Middle frontal gyrus (tissue), 1 donor: ENCODE measurements at regions not wholly inside any gene's neighbourhood (a gene's known extent, or its start where the extent isn't known, plus 50 kb on each side); places are given as distances from the start of the nearest gene placed in this dataset.

Experiments used
- DNase-seq: peaks from one replicate; pipeline ENCODE4 v3.0.0-alpha.2; 2015; ENCODE audit warnings: low spot score; ENCODE audit errors: extremely low spot score

DNA sequence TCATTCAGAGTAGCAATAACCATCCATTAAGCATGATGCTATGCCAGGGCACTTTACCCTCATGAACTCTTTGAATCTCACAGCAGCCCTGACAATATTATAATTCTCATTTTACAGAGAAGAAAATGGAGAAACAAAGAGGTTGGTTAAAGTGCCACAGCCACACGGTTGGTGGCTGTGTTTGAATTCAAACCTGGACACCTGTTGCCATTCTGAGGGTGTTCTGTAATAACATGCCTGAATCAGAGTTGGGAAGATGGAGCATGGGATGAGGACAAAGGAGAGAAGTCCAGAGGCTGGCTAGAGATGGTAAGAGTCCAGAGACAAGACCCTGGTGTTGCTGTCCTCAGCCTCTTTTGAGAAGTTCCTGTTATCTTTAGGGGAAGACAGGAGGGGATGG, 127.7 kb downstream of the DHX35 start:
- DNase-seq, result no peak
